ENCODE measurements at regions not wholly inside any gene's neighbourhood (a gene's known extent, or its start where the extent isn't known, plus 50 kb on each side); places are given as distances from the start of the nearest gene placed in this dataset.

- no peaks in the 10 kb centered on the region for H3K36me3 ChIP-seq
- no peaks in the 10 kb centered on the region for H3K4me1 ChIP-seq
- DNase-seq: no peak
- H3K4me3 ChIP-seq: no peak overlapping the region
- H3K27me3 ChIP-seq: no peaks in the 10 kb centered on the region
- TF ChIP-seq CTCF (IDR thresholded peaks at IDR 0.05) (no peak), POLR2A (IDR thresholded peaks at IDR 0.05) (no peak), POLR2AphosphoS5 (IDR thresholded peaks at IDR 0.05) (no peak), EP300 (IDR thresholded peaks at IDR 0.05) (no peak)
- peak in 1 of 2 donors; percentile 80 for ATAC-seq (ENCODE audit: low FRiP score in 2 of 2)
- H3K9me3 ChIP-seq: no peaks in the 10 kb centered on the region
- no peak overlapping the region for H3K27ac ChIP-seq
- 69 to 77% methylated on average over 4 of the region's 4 CpGs for WGBS, 2 donors
Observed at GRCh38 chr11:119509282-119509841, 86.4 kb upstream of the THY1 start.

- no peaks in the 10 kb centered on the region for H3K4me1 ChIP-seq
- no peak for DNase-seq
- H3K27ac ChIP-seq: no peak overlapping the region
- TF ChIP-seq EP300 (IDR thresholded peaks at IDR 0.05): no peak
- no peak for TF ChIP-seq CTCF (IDR thresholded peaks at IDR 0.05)
- no peak for TF ChIP-seq POLR2A (IDR thresholded peaks at IDR 0.05)
- no peak for TF ChIP-seq POLR2AphosphoS5 (IDR thresholded peaks at IDR 0.05)
- H3K36me3 ChIP-seq: no peaks in the 10 kb centered on the region
- no peaks in the 10 kb centered on the region for H3K9me3 ChIP-seq
- H3K27me3 ChIP-seq: no peaks in the 10 kb centered on the region
- 23 to 50% methylated on average over 3 of the region's 3 CpGs for WGBS, 2 donors
- no peak overlapping the region for H3K4me3 ChIP-seq
- no peak for ATAC-seq (ENCODE audit: low FRiP score in 2 of 2)
Observed at GRCh38 chr11:119506436-119506835, 83.5 kb upstream of the THY1 start.

DNA sequence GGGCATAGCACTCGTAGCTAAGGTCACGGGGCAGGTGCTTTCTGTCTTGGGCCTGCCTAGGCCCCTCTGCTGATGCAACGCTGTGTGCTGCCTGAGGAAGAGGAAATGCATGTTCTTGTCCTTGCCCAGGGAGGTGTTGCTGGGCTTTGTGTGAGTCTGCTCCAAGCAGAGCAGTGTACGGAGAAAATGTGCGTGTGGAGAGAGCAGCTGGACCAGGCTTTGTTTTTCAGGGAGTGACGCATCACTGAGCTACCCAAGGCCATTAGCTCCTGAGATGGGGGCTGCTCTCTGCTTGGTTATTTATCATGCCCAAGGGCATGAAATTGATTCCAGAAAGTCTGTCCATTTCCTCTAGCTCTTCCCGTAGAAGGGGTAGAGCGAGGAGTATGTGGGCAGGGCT, 82.9 kb upstream of the THY1 start:
- TF ChIP-seq CTCF (IDR thresholded peaks at IDR 0.05) (no peak), POLR2AphosphoS5 (IDR thresholded peaks at IDR 0.05) (no peak), POLR2A (IDR thresholded peaks at IDR 0.05) (no peak), EP300 (IDR thresholded peaks at IDR 0.05) (no peak)
- peak in 1 of 2 donors; percentile 31 for ATAC-seq (ENCODE audit: low FRiP score in 2 of 2)
- 84 to 86% methylated on average over 6 to 8 of the region's 8 CpGs for WGBS, 2 donors
- Histone ChIP-seq H3K9me3 (no peaks in the 10 kb centered on the region), H3K27ac (no peak overlapping the region), H3K4me1 (no peaks in the 10 kb centered on the region), H3K36me3 (no peaks in the 10 kb centered on the region), H3K4me3 (no peak overlapping the region), H3K27me3 (no peaks in the 10 kb centered on the region)
- DNase-seq: no peak

GRCh38 chr11:119505071-119505470, 82.1 kb upstream of the THY1 start:
- Histone ChIP-seq H3K4me3 (no peak overlapping the region), H3K9me3 (no peaks in the 10 kb centered on the region), H3K36me3 (no peaks in the 10 kb centered on the region), H3K27ac (no peak overlapping the region), H3K27me3 (no peaks in the 10 kb centered on the region), H3K4me1 (no peaks in the 10 kb centered on the region)
- WGBS, 2 donors: 75 to 84% methylated on average over 5 of the region's 5 CpGs
- TF ChIP-seq POLR2A (IDR thresholded peaks at IDR 0.05): no peak
- no peak for TF ChIP-seq EP300 (IDR thresholded peaks at IDR 0.05)
- no peak for TF ChIP-seq CTCF (IDR thresholded peaks at IDR 0.05)
- TF ChIP-seq POLR2AphosphoS5 (IDR thresholded peaks at IDR 0.05): no peak
- DNase-seq: no peak
- ATAC-seq (ENCODE audit: low FRiP score in 2 of 2): no peak

- H3K4me1 ChIP-seq: no peaks in the 10 kb centered on the region
- TF ChIP-seq POLR2AphosphoS5 (IDR thresholded peaks at IDR 0.05) (no peak), EP300 (IDR thresholded peaks at IDR 0.05) (no peak), CTCF (IDR thresholded peaks at IDR 0.05) (no peak), POLR2A (IDR thresholded peaks at IDR 0.05) (no peak)
- no peaks in the 10 kb centered on the region for H3K9me3 ChIP-seq
- H3K27me3 ChIP-seq: no peaks in the 10 kb centered on the region
- WGBS, 2 donors: 43 to 60% methylated on average over 1 of the region's 1 CpG
- no peak overlapping the region for H3K4me3 ChIP-seq
- ATAC-seq (ENCODE audit: low FRiP score in 2 of 2) (no peak), DNase-seq (no peak)
- no peak overlapping the region for H3K27ac ChIP-seq
- H3K36me3 ChIP-seq: no peaks in the 10 kb centered on the region
Observed at GRCh38 chr11:119504371-119504770, 81.4 kb upstream of the THY1 start.
